ENCODE measurements at regions not wholly inside any gene's neighbourhood (a gene's known extent, or its start where the extent isn't known, plus 50 kb on each side); places are given as distances from the start of the nearest gene placed in this dataset.

GRCh38 chr9:13817754-13818278 is 496.1 kb downstream of the NFIB start:
- TF ChIP-seq POLR2AphosphoS5 (IDR thresholded peaks at IDR 0.05) (no peak), CTCF (IDR thresholded peaks at IDR 0.05) (no peak), EP300 (IDR thresholded peaks at IDR 0.05) (no peak), POLR2A (IDR thresholded peaks at IDR 0.05; ENCODE audit: low read depth) (no peak)

All from esophagus muscularis mucosa (tissue), 4 donors.